ENCODE measurements at regions not wholly inside any gene's neighbourhood (a gene's known extent, or its start where the extent isn't known, plus 50 kb on each side); places are given as distances from the start of the nearest gene placed in this dataset.

DNA sequence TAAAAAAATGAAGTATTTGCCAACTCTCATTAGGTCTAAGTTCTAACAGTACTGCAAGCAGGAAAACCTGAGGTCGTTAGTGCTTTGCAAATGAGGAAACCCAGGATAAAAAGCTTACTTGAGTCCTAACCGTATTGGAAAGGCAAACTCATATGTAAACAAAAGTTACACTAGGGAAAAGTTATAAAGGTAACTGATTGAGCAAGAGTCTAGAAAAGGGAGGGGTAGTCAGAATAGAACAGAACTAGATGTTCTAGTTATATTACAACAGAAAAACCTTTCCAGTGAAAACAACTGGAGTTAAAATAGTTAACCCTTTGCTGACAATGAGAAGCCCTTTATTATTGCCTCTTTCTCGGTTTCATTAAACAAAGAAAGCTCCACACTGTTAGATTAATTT lies 66.4 kb upstream of the MAOA start:
- DNase-seq = no peak

DNA sequence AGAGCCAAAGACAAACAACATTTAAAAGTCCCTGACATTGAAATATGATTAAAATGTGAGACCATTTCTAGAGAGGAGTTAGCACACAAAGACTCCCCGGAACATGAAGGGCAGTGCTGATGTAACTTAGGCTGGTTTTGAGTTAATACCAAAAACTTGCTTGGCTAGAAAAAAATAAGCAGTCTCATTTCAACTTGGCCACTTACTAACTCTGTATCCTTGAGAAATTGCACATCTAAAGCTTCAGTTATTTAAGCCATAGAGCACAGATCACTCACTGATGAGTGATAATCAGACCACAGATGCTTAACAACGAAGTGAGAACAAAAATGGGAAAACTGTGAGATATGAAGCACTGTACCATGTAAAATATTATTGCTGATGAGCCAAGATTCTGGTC lies 65.9 kb upstream of the MAOA start:
- DNase-seq = no peak

DNA sequence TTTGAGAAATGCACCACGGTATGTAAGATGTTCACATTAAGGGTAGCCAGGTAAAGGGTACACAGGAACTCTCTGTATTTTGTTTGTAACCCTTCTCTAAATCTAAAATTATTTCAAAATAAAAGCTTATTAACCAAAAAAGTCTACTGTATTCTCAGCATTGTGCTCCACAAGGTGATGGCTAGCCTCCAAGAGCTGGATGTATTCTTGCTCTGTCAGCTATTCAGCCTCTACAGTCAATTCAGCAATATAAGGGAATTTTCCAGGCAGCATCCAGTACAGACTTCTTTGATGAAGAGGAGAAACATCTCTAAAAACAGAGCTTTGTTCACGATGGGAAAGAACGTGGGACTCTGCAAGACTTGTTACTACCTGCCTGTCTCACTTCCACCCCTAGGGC lies 63.5 kb upstream of the MAOA start:
- no peak for DNase-seq

DNA sequence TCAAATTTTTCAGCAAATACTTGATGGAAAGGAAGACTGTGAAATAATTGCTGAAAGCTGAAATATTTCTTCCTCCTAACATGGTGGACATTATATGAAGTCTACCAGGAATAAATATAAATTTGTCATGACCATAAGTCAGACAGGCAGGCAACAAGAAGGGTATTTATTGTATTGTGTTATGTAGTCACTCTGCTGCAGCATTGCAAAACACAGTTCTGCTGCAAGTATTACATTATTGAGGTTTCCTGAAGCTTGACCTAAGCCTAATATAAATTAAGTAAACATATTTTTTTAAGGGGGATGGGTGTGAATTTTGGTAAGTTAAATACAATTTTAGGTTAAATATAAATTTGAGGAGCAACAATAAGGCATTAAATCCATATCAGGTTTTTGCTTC lies 60.2 kb upstream of the MAOA start:
- DNase-seq = no peak

DNA sequence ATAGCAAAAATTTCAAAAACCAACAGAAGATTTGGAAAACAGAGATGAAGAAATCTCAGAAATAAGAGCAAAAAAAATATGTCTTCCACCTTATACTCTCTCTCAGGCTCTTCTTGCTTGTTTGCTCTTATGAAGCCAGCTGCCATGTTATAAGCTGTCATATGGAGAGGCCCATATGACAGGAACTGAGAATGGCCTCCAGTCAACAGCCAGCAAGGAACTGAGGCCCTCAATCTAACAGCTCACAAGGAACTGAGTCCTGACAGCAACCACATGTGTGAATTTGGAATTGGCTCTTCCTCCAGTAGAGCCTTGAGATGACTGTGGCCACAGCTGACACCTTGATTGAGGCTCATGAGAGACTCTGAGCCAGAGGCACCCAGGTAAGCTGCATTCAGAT lies 51.3 kb upstream of the MAOA start:
- DNase-seq = no peak

DNA sequence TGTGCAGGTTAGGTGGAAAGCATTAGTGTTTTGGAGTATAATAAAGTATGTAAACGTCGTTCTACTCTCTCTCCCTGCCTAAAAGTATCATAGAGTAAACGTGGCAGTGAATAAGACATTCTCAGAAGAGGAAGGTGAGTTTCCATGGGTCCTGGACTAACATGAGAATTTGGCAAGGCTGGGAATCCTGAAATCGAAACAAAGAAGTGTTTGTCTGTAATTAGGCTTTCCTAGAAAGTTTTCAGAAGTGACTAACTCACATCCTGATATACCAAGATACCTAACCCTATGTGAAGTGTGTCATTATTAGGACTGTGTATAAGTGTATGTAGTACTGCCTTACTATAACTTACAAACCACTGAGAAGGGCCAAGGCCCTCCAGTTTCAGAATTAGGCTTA lies 50.7 kb upstream of the MAOA start:
- no peak for DNase-seq

Measured in NCI-H1092 (cell line).